Suprapubic skin (tissue), 3 donors: ENCODE measurements at regions not wholly inside any gene's neighbourhood (a gene's known extent, or its start where the extent isn't known, plus 50 kb on each side); places are given as distances from the start of the nearest gene placed in this dataset.

ENCODE experiments used
- EP300 ChIP-seq: sonication (generic); formaldehyde crosslinking; IDR thresholded peaks from one replicate; pipeline ENCODE4 v1.6.1; 2017; ENCODE audit warnings: antibody characterized with exemption
- TF ChIP-seq, protein P1 (sequence below), 2 donors: fragments of 200-600 bp in 1 of 2; fragments of 450-650 bp in 1 of 2; sonication (generic) in 1 of 2; IDR thresholded peaks; one replicate each; pipeline ENCODE4 v1.5.1; 2016 to 2019; ENCODE audit warnings: antibody characterized with exemption in 2 of 2, mild to moderate bottlenecking in 1 of 2, moderate library complexity in 1 of 2

DNA sequence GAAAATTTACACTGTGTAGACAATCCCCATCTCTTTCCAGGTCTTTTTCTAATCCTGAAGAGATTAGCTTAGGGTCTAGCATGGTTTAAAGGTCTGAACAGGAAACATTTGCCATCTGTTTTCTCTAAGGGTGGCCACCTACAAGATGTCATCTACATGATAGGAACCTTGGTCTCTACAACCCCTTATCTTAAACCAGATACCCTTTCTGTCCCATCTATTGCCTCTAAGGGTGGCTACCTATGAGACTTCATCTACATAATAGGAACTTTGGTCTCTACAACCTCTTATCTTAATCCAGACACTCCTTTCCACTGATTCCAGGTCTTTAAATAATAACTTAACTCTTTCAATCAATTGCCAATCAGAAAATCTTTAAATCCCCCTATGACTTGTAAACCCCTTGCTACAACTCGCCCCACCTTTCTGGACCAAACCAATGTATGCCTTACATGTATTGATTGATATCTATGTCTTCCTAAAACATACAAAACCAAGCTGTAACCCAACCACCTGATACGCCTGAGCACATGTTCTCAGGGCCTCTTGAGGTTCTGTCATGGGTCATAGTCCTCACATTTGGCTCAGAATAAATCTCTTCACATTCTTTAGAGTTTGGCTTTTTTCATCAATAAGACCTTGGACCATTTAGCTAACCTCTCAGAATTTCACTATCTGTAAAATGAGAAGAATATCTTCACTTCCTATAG lies 605.0 kb downstream of the TUSC7 start:
- TF ChIP-seq, protein P1, sequence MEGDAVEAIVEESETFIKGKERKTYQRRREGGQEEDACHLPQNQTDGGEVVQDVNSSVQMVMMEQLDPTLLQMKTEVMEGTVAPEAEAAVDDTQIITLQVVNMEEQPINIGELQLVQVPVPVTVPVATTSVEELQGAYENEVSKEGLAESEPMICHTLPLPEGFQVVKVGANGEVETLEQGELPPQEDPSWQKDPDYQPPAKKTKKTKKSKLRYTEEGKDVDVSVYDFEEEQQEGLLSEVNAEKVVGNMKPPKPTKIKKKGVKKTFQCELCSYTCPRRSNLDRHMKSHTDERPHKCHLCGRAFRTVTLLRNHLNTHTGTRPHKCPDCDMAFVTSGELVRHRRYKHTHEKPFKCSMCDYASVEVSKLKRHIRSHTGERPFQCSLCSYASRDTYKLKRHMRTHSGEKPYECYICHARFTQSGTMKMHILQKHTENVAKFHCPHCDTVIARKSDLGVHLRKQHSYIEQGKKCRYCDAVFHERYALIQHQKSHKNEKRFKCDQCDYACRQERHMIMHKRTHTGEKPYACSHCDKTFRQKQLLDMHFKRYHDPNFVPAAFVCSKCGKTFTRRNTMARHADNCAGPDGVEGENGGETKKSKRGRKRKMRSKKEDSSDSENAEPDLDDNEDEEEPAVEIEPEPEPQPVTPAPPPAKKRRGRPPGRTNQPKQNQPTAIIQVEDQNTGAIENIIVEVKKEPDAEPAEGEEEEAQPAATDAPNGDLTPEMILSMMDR (IDR thresholded peaks at IDR 0.05), result no peak
- TF ChIP-seq EP300, result no peak
